Activated T-helper 1 cell treated with Interleukin-2 at 50 U/mL for 16 hours (primary cell): ENCODE measurements at regions not wholly inside any gene's neighbourhood (a gene's known extent, or its start where the extent isn't known, plus 50 kb on each side); places are given as distances from the start of the nearest gene placed in this dataset.
"Not testable (repeated sequence)": the region's sequence is repeated elsewhere in the genome, so short reads cannot be mapped to it uniquely, and the experiment has no call there.

Experiments used
- DNase-seq: peaks from one replicate; pipeline ENCODE4 v3.0.0-alpha.2; 2020; ENCODE audit warnings: low read depth

DNA sequence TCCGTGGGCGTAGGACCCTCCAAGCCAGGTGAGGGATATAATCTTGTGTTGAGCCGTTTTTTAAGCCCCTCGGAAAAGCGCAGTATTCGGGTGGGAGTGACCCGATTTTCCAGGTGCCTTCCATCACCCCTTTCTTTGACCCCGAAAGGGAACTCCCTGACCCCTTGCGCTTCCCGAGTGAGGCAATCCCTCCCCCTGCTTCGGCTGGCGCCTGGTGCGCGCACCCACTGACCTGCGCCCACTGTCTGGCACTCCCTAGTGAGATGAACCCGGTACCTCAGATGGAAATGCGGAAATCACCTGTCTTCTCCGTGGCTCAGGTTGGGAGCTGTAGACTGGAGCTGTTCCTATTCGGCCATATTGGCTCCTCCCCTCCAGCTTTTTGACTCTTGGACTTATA, 1365.0 kb downstream of the GRIK2 start:
- DNase-seq, result not testable (repeated sequence)

DNA sequence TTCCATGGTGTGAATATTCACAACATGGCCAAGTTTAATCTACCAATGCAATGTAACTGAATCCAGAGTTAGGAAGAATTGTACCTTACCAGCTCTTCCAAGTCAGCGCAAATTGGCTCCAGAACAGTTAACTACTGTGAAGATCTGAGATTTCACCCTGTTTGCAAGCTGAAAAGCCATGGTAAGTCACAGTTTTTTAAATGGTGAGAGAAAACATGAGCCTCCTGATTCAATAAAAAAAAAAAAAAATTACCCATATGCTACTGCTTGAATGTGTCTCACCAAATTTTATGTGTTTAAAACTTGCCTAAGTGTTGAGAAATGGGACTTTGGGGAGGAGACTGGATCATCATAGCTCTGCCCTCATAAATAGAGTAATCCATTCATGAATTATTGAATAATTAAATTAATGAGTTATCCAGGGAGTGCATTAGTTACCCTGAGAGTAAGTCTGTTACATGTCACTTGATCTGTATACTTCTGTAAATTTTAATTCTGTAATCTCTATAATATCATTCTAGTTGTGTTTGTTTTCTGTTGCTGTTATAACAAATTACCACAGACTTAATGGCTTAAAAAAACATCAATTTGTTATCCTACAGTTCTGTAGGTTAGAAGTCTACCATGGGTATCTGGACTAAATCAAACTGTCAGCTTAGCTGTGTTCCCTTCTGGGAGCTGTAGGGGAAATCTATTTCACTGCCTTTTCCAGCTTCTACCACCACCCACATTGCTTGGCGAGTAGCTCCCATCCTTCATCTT, 1355.9 kb downstream of the GRIK2 start:
- no peak for DNase-seq

DNA sequence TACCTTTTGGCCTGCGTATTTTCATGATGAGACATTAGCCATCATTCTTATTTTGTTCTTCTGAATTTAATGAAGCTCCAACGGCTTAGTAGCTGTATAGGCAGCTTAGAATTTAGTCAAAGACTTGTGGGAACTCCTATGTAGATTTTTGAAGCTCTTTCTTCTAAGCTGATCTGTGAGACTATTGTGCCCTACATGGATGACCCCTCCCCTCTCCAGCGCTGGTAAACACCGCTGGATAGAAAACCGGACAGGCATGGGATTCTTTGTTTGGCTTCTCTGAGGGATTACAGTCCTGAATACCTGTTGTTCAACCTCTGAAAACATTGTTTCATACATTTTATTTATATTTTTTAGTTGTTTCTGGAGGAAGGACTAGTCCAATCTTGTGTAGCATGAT, 1353.4 kb downstream of the GRIK2 start:
- DNase-seq, result no peak

DNA sequence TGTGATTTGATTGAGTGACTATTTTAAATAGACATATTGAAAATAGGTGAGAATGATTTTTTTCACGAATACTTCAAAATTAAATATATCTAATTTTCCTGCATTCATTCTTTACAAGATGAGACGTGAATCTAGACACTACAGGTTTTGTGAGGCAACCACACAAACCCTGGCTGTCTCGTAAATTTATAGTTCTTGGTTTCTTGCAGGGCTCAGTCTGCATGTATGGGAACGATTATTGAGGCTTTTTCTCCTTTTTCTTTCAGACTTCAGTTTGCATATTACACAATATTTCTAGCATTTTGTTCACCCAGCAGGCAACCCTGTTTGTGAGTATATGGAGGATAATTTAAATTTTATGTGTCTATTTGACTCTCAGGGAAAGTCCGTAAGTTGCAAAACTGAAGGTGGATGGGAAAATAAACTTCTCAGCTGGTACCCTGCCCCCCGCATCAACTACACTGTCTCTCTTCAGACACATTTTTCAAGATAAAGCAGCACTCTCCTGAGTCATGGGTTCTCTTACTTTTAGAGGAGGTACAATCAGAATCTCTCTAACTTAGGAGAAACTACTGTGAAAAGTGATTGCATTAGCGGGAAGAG, 1349.3 kb downstream of the GRIK2 start:
- DNase-seq, result no peak

DNA sequence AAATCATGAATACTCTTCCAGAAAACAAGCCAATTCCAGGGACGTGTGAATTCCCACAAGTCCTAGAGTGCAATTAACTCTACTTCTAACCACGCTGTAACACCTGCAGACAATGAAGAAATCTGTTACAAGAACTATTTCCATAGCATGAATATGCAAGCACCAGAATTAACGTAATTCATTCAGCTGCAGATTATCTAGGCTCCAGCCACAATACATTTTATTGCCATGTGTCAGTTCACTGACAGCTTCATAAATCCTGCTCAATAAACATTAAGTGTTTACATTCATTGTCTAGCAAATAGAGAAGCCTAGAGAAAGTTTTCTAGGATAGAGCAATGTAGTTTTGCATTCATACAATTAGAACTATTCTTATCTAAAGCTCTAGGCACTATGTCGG, 1348.5 kb downstream of the GRIK2 start:
- no peak for DNase-seq

DNA sequence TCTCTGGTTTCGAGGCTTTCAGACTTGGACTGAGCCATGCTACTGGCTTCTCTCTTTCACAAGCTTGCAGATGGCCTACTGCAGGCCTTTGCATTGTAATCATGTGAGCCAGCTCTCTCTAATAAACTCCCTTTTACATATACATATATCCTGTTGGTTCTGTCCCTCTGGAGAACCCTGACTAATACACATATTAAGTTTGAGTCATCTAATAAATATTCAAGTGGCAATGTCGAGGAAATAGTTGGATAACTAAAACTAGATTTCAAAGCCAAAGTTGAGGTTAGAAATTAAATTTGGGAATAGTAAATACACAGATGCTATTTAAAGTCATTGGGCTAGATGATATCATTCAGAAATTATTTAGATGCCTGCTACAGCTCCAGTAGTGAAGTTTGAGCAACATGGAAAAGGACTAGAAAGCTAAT, 1343.4 kb downstream of the GRIK2 start:
- no peak for DNase-seq

DNA sequence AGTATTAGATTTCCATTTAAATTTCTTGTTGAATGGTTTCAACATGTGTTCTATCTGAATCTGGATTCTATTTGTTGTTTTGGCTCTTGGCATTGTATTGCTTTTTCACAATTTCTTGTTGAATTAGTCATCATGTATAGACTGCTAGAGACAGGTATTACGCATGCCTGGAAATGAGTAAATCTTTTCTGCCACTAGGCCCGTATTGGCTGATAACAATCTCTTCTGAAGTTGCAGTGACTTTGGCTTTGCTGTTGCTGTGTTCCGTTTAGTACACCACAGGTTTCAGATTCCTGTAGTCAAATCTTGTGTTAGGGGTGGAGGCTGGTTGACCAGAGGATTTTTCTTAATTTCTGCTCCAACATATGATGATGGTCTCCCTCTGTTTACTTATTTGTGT, 1339.4 kb downstream of the GRIK2 start:
- no peak for DNase-seq

DNA sequence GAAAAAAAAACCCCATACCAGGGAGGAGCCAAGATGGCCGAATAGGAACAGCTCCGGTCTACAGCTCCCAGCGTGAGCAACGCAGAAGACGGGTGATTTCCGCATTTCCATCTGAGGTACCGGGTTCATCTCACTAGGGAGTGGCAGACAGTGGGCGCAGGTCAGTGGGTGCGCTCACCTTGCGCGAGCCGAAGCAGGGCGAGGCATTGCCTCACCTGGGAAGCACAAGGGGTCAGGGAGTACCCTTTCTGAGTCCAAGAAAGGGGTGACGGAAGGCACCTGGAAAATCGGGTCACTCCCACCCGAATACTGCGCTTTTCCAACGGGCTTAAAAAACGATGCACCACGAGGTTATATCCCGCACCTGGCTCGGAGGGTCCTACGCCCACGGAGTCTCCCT, 1328.6 kb downstream of the GRIK2 start:
- DNase-seq, result not testable (repeated sequence)

DNA sequence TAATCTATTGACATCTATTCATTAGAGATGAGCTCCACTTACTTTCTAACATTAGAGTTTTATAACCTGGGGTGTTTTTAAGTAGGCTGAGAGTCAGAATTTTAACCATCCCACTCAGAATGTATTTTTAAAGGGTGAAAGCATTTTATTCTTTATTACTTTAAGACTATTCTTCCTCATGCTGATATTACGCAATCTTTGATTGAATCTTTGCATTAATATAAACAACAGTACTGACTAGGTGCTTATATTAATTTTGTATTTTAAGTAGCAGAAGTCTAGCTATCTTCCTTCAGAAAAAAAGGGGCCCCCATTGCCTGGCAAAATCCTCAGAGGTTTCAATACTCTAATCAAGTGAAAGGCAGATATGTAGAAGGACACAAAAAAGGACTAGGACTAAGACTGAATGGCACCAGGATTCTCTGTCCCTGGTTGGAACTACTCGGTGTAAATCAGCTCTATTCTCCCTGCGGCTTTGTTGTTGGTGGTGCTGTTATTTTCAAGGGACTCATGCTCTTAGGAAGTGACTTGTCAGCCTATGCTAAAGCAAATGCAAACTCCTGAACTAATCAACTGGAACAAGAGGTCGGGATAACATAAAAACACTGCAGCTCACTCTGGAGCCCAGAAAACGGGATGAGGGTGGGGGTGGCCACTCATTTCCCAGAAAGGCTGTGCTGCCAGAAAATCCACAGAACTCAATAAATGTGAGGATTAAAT, 1324.4 kb downstream of the GRIK2 start:
- DNase-seq, result no peak

DNA sequence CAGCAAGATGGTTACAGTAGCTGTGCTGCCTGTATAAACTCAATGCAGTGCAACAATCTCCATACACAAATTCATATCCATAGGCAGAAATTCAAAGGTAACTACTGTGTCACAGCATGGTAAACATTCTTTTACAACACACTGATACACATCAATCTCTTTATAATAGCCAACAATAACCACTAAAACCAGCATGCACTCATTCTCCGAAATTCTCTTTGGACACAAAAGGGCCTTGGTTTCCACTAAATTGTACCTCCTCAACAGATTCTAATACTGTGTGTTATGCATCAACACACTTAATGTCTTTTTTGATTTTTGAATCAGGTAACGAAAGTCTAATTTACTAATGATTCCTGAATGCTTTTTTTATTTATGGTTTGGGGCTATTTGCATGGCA, 1323.7 kb downstream of the GRIK2 start:
- no peak for DNase-seq

DNA sequence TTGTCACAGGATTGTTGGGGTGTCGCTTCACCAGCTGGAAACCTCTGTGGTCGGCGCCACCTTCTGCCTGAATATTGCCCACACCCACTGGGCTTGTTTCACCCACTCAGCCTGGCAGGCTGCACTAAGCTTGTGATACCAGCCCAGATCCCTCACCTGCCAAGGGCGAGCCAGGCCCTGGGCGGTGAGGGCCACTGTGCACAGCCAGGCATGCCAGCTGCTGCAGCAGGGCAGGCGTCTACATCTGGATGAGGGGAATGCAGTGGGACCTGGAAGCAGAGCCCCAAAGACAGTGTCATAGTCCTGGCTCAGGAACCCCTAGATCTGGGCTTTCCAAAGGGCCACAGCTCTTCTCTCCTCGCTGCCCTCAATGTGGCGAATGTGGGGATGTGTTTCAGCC, 1307.5 kb downstream of the GRIK2 start:
- no peak for DNase-seq

DNA sequence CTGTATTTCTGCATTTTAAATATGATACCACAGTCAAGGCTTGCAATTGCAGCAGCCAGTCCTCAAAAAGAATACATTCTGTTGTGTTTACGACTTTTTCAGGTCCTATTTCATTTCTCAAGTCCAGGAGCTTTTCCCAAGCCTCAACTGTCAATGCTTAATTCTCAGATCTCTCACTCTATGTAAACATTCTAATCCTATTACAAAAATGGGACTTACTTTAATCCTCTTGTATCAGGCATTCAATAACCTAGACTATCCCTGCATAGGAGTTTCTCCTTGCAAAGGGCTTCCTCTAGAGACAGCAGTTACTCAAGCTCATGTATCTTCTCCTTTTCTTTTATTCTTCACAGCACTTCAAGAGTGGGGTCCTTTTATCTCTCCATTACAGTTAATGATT, 1293.0 kb downstream of the GRIK2 start:
- DNase-seq, result no peak

DNA sequence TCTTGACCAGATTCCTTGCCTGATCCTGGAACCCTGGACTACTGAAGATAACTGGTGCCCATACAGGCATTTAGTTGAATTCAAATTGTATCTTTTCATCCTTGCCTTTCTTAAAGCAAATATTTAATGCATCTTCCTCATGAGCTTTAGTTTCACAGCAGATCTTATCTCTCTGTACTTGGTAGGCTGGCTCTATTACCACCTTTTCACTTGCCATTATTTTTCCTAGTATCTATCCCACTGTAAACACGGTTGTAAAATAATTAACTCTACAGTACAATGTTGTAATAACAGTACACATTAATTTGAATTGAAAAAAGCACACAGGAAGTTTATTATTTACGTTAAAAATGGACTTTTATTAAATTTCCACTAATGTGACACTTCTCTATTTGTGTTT, 1286.9 kb downstream of the GRIK2 start:
- no peak for DNase-seq

DNA sequence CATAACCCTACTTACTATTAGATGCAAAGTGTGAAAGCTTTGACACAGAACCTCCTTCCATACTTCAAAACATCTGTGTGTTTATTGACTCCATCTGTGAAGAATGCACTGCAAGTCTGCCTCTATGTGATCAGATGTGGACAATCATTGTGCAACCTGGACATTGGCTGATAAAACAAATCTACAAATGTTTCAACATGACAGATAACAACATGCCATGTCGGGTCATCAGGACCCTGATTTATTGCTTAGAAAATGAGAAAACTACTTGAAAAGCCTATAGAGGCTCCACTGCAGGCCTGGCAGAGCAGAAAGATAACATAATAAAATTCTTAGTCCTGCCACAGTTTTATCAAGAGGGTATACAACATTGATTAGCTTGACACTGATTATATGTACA, 1286.4 kb downstream of the GRIK2 start:
- DNase-seq, result no peak

DNA sequence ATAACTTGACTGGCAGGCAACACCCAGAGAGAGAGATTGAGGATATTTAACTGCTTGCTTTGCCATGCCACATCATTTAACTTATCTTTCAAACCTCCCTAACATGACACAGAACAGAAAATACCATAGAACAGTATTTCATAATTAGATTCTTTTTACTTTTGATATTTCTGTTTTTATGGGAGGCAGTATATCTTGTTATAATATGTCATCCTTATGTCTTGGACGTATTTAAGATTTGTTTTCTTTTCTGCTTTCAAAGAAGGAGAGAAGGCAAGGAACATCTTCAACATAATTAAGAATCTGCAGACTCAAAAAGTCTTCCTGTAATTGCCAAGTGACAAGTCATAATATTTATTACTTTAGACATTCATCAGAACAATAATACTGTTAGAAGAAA, 1283.7 kb downstream of the GRIK2 start:
- no peak for DNase-seq

DNA sequence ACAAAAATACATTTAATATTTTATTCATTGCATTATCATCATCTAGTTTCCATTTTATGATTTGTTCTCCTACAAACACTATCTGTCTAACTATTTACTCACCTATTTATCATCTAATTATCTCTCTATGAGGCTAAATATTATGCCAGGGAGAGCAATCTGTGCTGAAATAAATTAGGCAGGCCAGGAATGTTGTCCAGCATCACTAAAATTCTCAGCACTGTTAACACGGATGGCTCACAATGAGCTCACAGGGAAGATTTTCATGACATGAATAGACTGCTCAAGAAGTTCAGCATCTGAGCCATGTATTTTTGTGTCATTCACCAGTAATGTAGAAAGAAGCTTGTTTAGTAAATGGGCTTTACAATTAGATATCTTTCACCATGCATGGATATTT, 1277.2 kb downstream of the GRIK2 start:
- DNase-seq, result no peak

DNA sequence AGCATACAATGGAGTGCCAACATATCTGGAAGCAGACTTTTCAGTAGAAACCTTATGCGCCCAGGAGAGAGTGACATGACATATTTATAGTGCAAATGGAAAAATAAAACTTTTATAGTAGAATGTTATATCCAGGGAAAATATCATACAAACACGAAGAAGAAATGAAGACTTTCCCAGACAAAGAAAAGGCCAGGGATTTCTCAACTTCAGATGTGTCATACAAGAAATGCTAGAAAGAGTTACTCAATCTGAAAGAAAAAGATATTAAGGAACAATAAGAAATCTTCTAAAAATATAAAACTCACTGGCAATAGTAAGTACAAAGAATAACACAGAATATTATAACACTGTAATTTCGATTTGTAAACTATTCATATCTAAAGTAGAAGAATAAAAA, 1269.3 kb downstream of the GRIK2 start:
- no peak for DNase-seq

DNA sequence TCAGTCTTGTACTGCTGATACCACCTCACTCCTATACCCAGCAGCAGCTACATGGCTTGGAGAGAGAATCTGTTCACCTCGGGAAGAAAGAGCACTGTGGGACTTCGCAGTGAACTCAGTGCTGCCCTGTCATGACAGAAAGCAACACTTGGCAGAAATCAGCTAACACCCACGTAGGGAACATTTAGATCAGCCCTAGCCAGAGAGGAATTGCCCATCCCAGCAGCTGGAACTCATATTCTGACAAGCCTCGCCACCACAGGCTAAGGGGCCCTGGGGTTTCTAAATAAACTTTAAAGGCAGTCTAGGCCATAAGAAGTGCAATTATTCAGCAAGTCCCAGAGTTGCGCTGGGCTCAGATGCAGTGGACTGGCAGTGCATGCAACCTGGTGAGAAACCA, 1266.8 kb downstream of the GRIK2 start:
- DNase-seq, result no peak

DNA sequence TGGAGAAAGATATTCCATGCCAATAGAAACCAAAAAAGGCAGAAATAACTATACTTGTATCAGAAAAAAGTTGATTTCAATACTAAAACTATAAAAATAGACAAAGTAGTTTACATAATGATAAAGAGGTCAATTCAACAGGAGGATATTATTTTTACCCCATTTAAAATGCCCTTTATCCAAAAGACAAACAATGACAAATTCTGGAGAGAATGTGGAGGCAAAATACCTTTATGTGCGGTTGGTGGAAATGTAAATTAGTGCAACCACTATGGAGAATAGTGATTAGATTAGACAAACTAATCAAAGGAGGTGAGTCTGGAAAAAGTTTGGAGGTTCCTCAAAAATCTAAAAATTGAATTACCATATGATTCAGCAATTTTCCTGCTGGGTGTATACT, 1262.3 kb downstream of the GRIK2 start:
- no peak for DNase-seq

DNA sequence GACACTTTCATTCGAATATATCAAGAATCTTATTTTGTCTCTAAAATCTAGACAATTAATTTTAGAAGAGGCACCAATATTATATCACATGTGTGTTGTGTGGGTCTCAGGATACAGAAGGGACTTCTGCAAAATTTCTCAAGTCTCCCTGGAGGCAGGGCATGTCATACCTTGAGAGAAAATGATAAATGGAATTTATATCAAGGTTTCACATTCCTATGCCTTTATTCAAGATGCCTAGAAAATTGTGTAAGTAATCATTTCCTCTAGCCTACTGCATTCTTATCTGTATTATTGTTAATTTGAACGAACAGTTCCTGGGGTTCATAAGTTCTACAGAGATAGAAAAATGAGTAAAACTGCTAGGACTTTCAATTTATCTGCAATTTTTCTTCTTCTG, 1247.9 kb downstream of the GRIK2 start:
- no peak for DNase-seq

DNA sequence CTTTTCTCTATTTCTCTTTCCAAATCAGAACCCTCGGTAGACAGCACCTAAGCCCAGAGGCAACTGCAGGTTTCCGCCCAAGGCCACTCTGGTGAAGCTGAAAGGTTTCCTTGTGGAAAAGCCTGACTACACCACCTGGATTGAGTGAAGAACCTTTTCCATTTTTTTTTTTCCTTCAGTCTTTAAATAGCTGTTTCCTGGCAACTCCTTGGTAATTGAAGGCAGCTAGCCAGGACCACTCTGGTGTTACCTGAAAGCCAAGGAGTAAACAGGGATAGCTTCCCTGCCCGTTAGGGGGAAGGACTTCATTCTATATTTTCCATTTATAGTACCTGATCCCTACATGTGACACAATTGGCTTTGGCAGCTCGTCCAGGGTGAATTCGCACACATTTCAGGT, 1238.4 kb downstream of the GRIK2 start:
- DNase-seq, result no peak

DNA sequence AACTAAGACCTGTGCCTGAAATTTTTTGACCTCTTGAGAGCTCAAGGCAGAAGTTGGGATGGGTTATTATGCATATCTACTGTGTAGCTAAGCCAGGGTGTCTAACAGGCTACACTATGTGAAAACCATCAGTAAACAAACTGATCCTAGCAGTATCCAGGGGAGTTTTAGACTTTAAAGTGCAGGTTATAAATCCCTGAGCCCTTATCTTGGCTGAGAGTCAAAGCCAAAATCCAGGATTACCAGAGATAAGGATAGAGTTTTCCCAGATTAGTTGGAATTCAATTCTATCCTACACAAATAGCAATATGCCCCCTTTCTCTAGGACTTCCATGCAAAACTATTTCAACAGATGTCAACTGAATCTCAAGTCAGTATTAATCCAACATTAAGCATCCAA, 1229.7 kb downstream of the GRIK2 start:
- no peak for DNase-seq

DNA sequence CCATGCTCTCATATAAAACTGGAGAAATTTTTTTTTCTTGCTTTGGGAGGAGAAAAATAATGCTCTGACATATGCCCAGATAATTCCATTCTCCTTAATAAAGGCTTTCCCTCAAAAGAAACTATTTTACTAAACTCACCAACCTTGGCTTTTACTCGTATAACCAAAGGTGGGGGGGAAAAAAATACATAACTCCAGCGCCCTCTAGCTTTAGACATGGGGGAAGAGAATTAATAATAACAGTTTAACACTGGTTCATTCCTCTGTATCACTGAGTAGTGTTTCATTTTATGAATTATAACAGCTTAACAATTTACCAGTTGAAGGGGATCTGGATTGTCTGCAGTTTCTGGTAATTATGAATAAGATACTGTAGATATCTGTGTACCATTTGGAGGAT, 1226.1 kb downstream of the GRIK2 start:
- DNase-seq, result no peak

DNA sequence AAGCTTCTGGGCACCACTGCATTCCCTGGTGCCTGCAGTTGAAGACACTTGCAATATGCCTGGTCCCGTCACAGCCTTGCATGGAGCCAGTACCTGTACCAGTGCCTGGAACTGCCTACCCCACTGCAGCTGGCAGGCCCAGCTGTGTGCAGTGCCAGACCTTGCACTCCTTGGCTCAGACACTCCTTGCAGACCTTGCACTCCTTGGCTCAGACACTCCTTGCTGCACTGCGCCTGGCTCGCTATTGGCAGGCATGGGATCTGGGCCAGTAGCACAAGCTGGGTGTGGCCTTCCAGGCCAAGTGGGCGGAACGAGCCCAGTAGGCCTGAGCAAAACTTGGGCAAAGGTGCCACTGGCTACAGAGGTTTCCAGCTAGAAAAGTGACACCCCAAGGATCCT, 1189.1 kb downstream of the GRIK2 start:
- no peak for DNase-seq
